ENCODE measurements at regions not wholly inside any gene's neighbourhood (a gene's known extent, or its start where the extent isn't known, plus 50 kb on each side); places are given as distances from the start of the nearest gene placed in this dataset.

- TF ChIP-seq MAX (IDR thresholded peaks at IDR 0.05): no peak
- no peak for TF ChIP-seq CTCF (IDR thresholded peaks at IDR 0.05; ENCODE audit: control extremely low read depth in 1 of 3, insufficient read depth in 1 of 3, low read depth in 1 of 3, low read length in 3 of 3)
- TF ChIP-seq RFX5 (IDR thresholded peaks at IDR 0.05; ENCODE audit: borderline replicate concordance, low read depth, low read length): no peak
- no peak for TF ChIP-seq POLR2A (IDR thresholded peaks at IDR 0.05; ENCODE audit: control extremely low read depth in 1 of 2, low read depth in 2 of 2, low read length in 2 of 2)
- TF ChIP-seq CHD2 (IDR thresholded peaks at IDR 0.05; ENCODE audit: low read length): no peak
- no peak for TF ChIP-seq HDAC6 (IDR thresholded peaks at IDR 0.05; ENCODE audit: low read depth, low read length)
These were observed 194.0 kb downstream of the SALL1 start for GRCh38 chr16:50957056-50957455.
